ENCODE measurements at regions not wholly inside any gene's neighbourhood (a gene's known extent, or its start where the extent isn't known, plus 50 kb on each side); places are given as distances from the start of the nearest gene placed in this dataset.

DNA sequence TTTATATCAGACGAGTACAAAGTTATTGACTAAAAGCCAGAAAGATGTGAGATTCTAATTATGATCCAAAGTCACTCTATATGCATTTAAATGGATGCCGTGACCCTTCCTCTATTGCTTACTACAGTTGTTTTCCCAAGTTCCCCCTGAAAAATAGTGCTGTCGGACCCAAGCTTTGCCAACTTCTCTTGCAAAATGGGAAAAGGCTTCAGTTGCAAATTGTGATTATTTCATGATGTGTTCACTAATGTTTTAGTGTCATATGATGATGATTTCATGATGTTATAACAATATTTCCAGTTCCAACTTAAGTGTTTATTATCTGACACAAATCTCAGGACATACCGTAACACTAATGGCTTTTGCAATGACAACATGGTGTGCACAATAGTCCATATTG, 534.6 kb upstream of the ATP2B1 start:
- TF ChIP-seq EP300 (IDR thresholded peaks at IDR 0.05) = no peak
- no peak for TF ChIP-seq CTCF (IDR thresholded peaks at IDR 0.05)

Measured in stomach (tissue), 4 donors.